ENCODE measurements at regions not wholly inside any gene's neighbourhood (a gene's known extent, or its start where the extent isn't known, plus 50 kb on each side); places are given as distances from the start of the nearest gene placed in this dataset.

DNA sequence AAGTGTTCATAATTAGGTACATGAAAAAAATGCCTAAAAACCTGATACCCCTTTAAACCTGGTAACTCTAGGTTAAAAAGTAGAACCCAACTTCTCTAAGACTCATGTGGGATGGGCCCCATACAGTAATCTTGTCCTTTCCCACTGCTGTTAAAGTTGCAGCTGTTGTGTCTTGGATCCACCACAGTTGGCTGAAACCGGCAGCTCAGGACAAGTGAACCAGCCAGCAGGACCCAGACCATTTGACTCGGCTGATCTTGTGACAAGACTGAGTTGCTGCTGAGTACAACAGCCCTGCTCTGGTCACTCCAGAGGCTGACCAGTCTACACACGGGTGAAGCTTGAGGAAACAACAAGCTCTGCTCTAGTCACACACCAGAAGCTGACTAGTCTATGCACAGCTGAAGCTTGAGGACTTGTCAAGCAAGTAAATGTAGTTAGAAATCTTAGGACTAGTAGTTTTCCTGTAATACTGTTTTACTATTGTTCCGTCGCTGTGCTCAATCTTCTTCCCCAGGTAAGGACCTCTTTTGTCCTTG is 60.6 kb downstream of the DHRS2 start:
- TF ChIP-seq, protein P1, sequence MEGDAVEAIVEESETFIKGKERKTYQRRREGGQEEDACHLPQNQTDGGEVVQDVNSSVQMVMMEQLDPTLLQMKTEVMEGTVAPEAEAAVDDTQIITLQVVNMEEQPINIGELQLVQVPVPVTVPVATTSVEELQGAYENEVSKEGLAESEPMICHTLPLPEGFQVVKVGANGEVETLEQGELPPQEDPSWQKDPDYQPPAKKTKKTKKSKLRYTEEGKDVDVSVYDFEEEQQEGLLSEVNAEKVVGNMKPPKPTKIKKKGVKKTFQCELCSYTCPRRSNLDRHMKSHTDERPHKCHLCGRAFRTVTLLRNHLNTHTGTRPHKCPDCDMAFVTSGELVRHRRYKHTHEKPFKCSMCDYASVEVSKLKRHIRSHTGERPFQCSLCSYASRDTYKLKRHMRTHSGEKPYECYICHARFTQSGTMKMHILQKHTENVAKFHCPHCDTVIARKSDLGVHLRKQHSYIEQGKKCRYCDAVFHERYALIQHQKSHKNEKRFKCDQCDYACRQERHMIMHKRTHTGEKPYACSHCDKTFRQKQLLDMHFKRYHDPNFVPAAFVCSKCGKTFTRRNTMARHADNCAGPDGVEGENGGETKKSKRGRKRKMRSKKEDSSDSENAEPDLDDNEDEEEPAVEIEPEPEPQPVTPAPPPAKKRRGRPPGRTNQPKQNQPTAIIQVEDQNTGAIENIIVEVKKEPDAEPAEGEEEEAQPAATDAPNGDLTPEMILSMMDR (IDR thresholded peaks at IDR 0.05) = no peak
- no peak for TF ChIP-seq POLR2A (IDR thresholded peaks at IDR 0.05)

All from Peyer's patch (tissue), 4 donors.